HG02885 (cell line): ENCODE measurements at regions not wholly inside any gene's neighbourhood (a gene's known extent, or its start where the extent isn't known, plus 50 kb on each side); places are given as distances from the start of the nearest gene placed in this dataset.

Experiments used
- ATAC-seq: cut with Tn5 transposase; IDR thresholded peaks from one replicate; pipeline ENCODE4 v1.9.1; 2021; ENCODE audit warnings: mild to moderate bottlenecking; ENCODE audit not compliant: unreplicated experiment, poor library complexity

GRCh38 chr2:204219196-204219595 lies 282.6 kb downstream of the ICOS start:
- no peak for ATAC-seq

DNA sequence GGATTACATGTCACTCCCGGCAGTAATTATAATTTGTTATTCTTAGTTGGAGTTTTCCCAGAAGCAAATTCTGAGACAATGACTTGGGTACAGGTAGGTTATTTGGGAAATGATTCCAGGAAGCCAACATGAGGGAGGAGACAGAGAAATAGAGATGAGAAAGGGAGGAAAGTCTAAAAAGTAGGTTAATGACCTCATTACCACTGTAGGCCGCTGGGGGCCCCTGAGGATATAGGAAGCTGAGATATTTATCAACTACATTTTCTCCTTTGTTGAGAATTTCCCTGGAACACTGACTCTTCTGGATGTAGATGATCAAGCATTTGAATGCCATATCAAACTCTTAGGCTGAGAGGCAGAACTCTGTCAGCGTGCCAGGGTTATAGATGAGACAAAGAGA lies 284.3 kb downstream of the ICOS start:
- no peak for ATAC-seq

DNA sequence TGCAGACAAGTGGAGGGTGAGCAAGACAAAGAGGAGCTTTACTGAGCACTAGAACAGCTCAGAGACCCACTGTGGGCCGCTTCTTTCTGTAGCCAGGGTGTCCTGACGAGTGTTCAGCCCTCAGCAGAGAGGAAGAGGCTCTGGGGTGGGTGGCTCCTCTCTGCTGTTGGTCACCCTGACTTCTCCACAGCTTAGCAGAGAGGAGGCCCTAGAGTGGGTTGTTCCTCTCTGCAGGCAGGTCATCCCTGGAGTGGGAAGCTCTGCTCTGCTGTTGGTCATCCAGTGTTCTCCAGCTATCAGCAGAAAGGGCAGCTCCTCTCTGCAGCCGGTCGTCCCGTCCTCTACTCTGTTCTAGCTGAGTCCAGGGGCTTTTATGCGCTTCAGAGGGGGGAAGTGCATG lies 286.5 kb downstream of the ICOS start:
- no peak for ATAC-seq

DNA sequence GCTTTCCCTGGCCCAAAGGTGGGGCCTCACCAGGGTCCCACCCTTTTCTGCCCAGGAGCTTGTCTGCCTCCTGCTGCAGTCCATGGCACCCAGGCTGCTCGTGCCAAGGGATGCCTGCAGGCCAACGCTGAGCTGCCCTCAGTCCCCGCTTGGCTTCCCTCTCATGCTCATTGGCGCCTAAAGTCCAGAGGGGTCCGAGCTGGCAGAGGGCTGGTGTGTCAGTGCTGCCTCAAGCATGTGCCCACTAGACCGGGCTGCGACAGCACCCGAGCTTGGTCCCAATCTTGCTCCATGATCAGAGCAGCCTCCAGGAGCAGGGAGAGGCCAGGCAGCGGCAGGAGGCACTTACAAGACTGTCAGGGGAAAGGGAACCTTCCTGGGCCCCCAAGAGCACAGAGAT lies 287.0 kb downstream of the ICOS start:
- ATAC-seq, result no peak

DNA sequence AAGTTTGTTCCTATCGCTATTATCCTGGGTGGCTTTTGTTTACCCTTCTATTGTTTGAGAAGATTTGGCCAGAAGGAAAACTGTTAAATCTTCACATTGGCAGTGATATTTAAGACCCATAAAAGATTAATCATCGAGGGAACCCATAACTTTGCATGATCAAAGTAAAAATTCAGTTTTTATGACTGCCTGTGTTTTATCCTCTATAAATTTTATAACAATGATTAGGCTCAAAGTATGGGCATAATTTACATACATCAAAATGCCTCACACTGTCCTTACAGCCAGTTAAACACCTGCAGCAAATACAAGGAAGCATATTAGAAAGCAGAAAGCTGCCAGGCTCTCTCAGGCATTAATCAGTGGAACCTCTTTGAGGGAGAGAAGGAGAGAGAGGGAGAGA lies 289.1 kb downstream of the ICOS start:
- ATAC-seq, result no peak

DNA sequence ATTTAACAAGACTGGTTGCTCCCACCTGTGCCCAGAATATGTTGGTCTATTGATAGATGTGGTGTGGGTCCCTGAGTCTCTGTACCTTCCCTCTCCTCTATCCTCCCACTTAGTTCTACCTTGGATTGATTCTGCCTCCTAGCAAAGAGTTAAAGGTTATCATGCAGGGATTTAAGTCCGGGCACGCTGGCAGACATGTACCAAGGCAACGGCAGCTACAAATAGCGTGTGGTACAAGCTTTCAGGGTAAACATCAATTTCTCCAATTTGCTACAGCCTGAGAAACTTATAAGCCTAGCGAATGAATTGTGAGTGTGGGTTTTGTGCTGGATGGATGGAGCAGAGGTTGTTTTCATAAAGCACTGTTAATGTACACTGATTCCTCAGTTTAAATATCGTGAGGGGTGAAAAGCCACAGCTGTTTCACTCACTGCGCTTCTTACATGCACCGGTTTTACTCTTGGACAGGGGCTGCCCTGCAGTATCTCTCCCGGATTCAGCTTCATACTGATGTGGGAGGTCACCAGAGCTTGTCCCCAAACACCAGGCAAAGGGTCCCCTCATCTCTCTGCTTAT lies 289.8 kb downstream of the ICOS start:
- ATAC-seq, result no peak

- ATAC-seq, result no peak
These were observed 291.8 kb downstream of the ICOS start for GRCh38 chr2:204228169-204228886.

- no peak for ATAC-seq
These were observed 297.7 kb downstream of the ICOS start for GRCh38 chr2:204234248-204234647.

GRCh38 chr2:204234879-204235278 lies 298.3 kb downstream of the ICOS start:
- ATAC-seq, result no peak

DNA sequence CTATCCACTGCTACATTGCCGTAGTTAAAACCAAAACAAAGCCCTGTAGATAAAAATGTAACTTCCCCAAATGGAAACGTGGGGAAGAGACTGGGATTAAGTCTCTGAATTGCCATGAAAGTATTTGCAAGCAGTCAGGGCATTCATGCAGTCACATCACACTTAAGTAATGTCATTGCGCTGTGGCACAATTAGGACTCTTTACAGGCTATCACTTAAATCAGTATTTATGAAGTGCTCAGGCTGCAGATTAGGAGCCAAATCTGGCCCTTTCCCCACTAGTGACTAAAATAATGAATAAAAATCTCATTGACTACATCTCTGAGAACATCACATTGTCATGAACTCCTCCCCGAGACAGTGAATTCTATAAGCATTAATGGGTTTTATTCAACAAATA lies 300.9 kb downstream of the ICOS start:
- no peak for ATAC-seq

GRCh38 chr2:204239411-204240165 lies 303.0 kb downstream of the ICOS start:
- no peak for ATAC-seq

GRCh38 chr2:204240961-204241360 lies 304.3 kb upstream of the PARD3B start:
- no peak for ATAC-seq

GRCh38 chr2:204249437-204249836 lies 295.8 kb upstream of the PARD3B start:
- no peak for ATAC-seq

DNA sequence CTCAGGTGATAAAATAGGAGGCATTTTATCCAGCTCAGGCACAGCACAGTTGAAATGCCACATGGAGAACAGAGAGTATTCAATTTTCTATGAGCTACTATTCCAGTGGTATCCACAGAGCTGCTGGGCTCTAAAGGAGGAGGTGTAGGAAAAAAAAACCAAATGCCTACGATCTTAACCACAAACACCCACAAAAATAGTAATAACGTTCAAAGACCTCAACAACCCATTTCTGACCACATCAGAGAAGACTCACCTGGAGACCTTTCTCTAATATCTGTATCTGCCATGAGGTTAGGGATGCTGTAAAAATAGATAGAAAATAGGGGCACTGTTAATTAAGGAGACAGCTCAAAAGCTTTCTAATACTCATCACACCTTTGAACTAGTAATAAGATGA lies 294.6 kb upstream of the PARD3B start:
- no peak for ATAC-seq

- no peak for ATAC-seq
These were observed 293.9 kb upstream of the PARD3B start for GRCh38 chr2:204251158-204251997.

DNA sequence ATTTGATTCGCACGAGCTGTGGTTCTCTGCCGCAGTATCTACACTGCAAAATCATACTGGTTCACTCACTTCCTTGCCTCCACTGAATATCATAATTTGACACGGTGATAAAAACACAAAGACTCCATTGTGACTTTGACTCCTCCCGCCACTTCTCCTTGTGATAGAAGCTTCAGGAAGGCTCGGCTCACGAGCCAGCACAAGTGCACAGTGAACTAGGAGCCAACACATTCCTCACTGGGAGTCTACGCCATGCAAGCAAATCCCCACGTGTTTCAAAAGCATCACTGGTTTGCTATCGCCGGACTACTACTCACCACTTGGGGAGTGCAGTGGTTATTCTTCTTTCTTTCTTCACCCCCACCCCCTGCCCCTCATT lies 293.3 kb upstream of the PARD3B start:
- no peak for ATAC-seq

DNA sequence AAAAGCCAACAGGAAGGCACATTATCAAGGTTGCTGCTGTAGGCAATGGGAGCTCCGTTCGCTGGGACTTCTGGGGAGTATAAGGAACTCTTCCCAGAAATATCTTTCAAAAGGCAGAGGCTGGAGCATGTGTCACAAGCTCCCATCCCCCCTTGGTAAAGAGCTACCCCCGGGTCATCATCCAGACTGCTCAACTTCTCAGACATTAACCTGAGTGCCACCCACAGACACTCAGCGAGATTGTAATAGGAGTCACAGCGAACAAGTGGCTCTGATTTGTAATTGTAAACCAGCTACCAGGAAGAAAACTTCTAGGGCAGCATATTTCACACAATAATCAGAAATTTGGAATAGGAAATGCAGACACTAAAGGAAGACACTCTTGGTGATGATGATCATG lies 290.2 kb upstream of the PARD3B start:
- no peak for ATAC-seq

- ATAC-seq, result no peak
These were observed 289.7 kb upstream of the PARD3B start for GRCh38 chr2:204255526-204255925.

- no peak for ATAC-seq
These were observed 287.5 kb upstream of the PARD3B start for GRCh38 chr2:204257781-204258180.

DNA sequence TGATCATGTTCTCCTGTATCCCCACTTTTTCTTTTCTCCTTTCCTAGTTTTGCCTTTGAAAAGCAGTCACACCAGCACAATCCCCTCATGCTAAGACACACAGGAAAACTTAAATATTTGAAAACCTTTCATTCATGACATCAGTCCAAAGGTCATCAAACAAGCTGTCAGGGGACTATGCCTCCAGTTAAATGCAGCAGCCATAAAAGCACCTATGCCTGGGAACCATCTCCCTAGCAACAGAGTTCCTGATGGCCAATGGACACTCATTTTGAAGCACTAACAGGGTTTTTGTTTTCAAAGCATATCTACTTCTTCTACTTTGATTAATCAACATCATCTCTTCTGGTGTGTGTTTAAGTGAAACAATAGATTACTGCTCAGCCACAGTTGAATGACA lies 286.4 kb upstream of the PARD3B start:
- ATAC-seq, result no peak
